ENCODE measurements at regions not wholly inside any gene's neighbourhood (a gene's known extent, or its start where the extent isn't known, plus 50 kb on each side); places are given as distances from the start of the nearest gene placed in this dataset.

DNA sequence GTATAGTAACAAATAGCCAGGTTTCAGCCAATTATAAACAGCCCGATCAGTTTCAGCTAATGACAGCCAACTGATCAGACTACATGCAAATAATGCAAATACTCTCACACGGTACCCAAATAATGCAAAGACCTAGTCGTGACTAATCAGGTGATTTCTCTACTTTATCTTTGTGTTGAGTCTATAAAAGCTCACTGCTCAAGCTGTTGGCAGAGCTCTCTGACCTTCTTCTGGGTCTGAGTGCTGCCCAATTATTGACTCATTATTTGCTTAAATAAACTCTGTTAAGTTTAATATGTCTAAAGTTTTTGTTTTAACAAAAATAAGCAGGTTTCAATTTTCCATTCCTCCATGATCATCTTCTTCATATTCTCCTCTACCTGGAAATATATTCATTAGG lies 1971.7 kb downstream of the SUCLG1 start:
- no peak overlapping the region for H2AFZ ChIP-seq (ENCODE audit: low read length)
- no peaks in the 10 kb centered on the region for H3K79me2 ChIP-seq (ENCODE audit: low read length)
- H3K9me2 ChIP-seq (replicated peaks; ENCODE audit: low read length) = no peaks in the 10 kb centered on the region
- ChIA-PET CTCF (no interaction called here), POLR2A (ENCODE audit: unreplicated experiment) (interaction anchor here (0.7 kb wide), 1 partner anchor 308 kb away, joined by 10 read pairs; no protein-coding TSS in a partner anchor)
- H3K4me3 ChIP-seq (ENCODE audit: low read length) = no peak overlapping the region
- TF ChIP-seq EZH2phosphoT487 (IDR thresholded peaks at IDR 0.05; ENCODE audit: borderline replicate concordance, low read length) (no peak), EZH2 (IDR thresholded peaks at IDR 0.05; ENCODE audit: low read length, unreplicated experiment) (no peak)
- TF ChIP-seq, protein P1, sequence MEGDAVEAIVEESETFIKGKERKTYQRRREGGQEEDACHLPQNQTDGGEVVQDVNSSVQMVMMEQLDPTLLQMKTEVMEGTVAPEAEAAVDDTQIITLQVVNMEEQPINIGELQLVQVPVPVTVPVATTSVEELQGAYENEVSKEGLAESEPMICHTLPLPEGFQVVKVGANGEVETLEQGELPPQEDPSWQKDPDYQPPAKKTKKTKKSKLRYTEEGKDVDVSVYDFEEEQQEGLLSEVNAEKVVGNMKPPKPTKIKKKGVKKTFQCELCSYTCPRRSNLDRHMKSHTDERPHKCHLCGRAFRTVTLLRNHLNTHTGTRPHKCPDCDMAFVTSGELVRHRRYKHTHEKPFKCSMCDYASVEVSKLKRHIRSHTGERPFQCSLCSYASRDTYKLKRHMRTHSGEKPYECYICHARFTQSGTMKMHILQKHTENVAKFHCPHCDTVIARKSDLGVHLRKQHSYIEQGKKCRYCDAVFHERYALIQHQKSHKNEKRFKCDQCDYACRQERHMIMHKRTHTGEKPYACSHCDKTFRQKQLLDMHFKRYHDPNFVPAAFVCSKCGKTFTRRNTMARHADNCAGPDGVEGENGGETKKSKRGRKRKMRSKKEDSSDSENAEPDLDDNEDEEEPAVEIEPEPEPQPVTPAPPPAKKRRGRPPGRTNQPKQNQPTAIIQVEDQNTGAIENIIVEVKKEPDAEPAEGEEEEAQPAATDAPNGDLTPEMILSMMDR (conservative IDR thresholded peaks at IDR 0.05; ENCODE audit: low read depth, low read length) = no peak
- no peaks in the 10 kb centered on the region for H4K20me1 ChIP-seq (ENCODE audit: low read length)
- no peak overlapping the region for H3K9ac ChIP-seq (ENCODE audit: low read length)
- no peaks in the 10 kb centered on the region for H3K36me3 ChIP-seq (ENCODE audit: low read depth, low read length)
- peaks cover 4% of the 10 kb centered on the region; the same call in 1 of the 2 replicates for H3K9me3 ChIP-seq (ENCODE audit: low read length)
- H3K27me3 ChIP-seq (ENCODE audit: low read length) = no peaks in the 10 kb centered on the region
- DNase-seq (peak; percentile 52), ATAC-seq (peak; percentile 89)
- H3K27ac ChIP-seq (ENCODE audit: low read length) = no peak overlapping the region
- peak overlapping the region; percentile 27 for H3K4me2 ChIP-seq (ENCODE audit: low read length)
- no peaks in the 10 kb centered on the region for H3F3A ChIP-seq (ENCODE audit: low read length, unreplicated experiment)
- BruUV-seq (replicated peaks) = no TSS peak
- intact Hi-C loops (cut with micrococcal nuclease) = no loop called here
- H3K4me1 ChIP-seq (ENCODE audit: insufficient read depth, low read length) = peaks cover 12% of the 10 kb centered on the region

DNA sequence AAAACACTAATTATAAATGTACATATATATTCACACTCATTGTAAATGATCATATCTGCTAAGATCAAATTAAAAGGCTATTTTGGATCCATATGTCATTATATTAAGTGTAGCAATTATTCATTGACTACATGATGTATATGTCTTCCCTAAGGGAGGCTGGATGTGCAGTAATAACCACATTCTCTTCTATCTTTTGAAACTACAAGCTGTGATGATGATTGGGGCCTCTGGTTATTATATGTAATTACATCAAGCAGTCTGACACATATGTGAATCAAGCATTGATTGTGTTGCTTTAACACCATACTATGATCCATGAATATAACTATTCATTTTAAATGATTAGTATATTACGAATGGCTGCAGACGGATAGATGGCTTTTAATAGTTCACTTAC lies 1973.4 kb downstream of the SUCLG1 start:
- intact Hi-C loops (cut with micrococcal nuclease) = no loop called here
- Histone ChIP-seq H3K36me3 (ENCODE audit: low read depth, low read length) (no peaks in the 10 kb centered on the region), H3K9me2 (replicated peaks; ENCODE audit: low read length) (no peaks in the 10 kb centered on the region), H3K79me2 (ENCODE audit: low read length) (no peaks in the 10 kb centered on the region), H2AFZ (ENCODE audit: low read length) (no peak overlapping the region), H3K4me3 (ENCODE audit: low read length) (no peak overlapping the region), H3F3A (ENCODE audit: low read length, unreplicated experiment) (no peaks in the 10 kb centered on the region), H3K9ac (ENCODE audit: low read length) (no peak overlapping the region), H3K27me3 (ENCODE audit: low read length) (no peaks in the 10 kb centered on the region), H3K4me1 (ENCODE audit: insufficient read depth, low read length) (peaks cover 12% of the 10 kb centered on the region), H3K9me3 (ENCODE audit: low read length) (no peaks in the 10 kb centered on the region), H4K20me1 (ENCODE audit: low read length) (no peaks in the 10 kb centered on the region), H3K27ac (ENCODE audit: low read length) (no peak overlapping the region), H3K4me2 (ENCODE audit: low read length) (no peak overlapping the region)
- DNase-seq = no peak
- ATAC-seq = no peak
- ChIA-PET POLR2A (ENCODE audit: unreplicated experiment) (no interaction called here), CTCF (no interaction called here)
- TF ChIP-seq EZH2phosphoT487 (IDR thresholded peaks at IDR 0.05; ENCODE audit: borderline replicate concordance, low read length) (no peak), EZH2 (IDR thresholded peaks at IDR 0.05; ENCODE audit: low read length, unreplicated experiment) (no peak)
- TF ChIP-seq, protein P1 (conservative IDR thresholded peaks at IDR 0.05; ENCODE audit: low read depth, low read length) = no peak
- no TSS peak for BruUV-seq (replicated peaks)

DNA sequence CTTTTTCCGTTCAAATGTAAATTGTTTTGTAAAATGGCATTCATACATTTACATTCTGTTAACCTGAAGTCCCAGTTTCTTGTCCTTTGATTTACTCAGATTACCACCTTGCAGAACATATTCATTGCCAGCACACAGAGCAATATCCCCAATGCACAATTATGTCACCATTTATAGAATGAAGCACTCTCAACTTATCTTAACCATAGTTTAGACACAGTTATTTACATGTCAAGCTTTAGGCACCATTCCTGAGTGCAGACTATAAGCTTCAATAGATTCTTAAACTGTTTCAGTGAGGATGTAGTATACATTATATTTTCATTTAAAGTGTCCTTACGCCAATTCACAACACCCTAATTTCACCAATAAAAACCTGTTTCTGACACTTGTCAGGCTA lies 1977.9 kb downstream of the SUCLG1 start:
- ChIA-PET POLR2A (ENCODE audit: unreplicated experiment) (no interaction called here), CTCF (no interaction called here)
- H3K27me3 ChIP-seq (ENCODE audit: low read length) = no peaks in the 10 kb centered on the region

More for the DNA sequence above, 1977.9 kb downstream of the SUCLG1 start:
- ATAC-seq (no peak), DNase-seq (no peak)
- Histone ChIP-seq H3F3A (ENCODE audit: low read length, unreplicated experiment) (no peaks in the 10 kb centered on the region), H3K9me3 (ENCODE audit: low read length) (no peaks in the 10 kb centered on the region), H3K36me3 (ENCODE audit: low read depth, low read length) (no peaks in the 10 kb centered on the region), H2AFZ (ENCODE audit: low read length) (no peak overlapping the region), H3K9ac (ENCODE audit: low read length) (no peak overlapping the region), H3K9me2 (replicated peaks; ENCODE audit: low read length) (no peaks in the 10 kb centered on the region), H3K4me2 (ENCODE audit: low read length) (no peak overlapping the region), H3K27ac (ENCODE audit: low read length) (no peak overlapping the region), H3K79me2 (ENCODE audit: low read length) (no peaks in the 10 kb centered on the region), H4K20me1 (ENCODE audit: low read length) (no peaks in the 10 kb centered on the region), H3K4me1 (ENCODE audit: insufficient read depth, low read length) (no peaks in the 10 kb centered on the region), H3K4me3 (ENCODE audit: low read length) (no peak overlapping the region)
- intact Hi-C loops (cut with micrococcal nuclease) = no loop called here
- BruUV-seq (replicated peaks) = no TSS peak
- TF ChIP-seq, protein P1 (conservative IDR thresholded peaks at IDR 0.05; ENCODE audit: low read depth, low read length) = no peak
- TF ChIP-seq EZH2 (IDR thresholded peaks at IDR 0.05; ENCODE audit: low read length, unreplicated experiment) (no peak), EZH2phosphoT487 (IDR thresholded peaks at IDR 0.05; ENCODE audit: borderline replicate concordance, low read length) (no peak)
